HG02981 (cell line): ENCODE measurements at regions not wholly inside any gene's neighbourhood (a gene's known extent, or its start where the extent isn't known, plus 50 kb on each side); places are given as distances from the start of the nearest gene placed in this dataset.
"Not testable (repeated sequence)": the region's sequence is repeated elsewhere in the genome, so short reads cannot be mapped to it uniquely, and the experiment has no call there.

Source experiments
- ATAC-seq: cut with Tn5 transposase; IDR thresholded peaks from one replicate; pipeline ENCODE4 v1.9.1; 2021; ENCODE audit warnings: mild to moderate bottlenecking, moderate library complexity; ENCODE audit not compliant: unreplicated experiment

DNA sequence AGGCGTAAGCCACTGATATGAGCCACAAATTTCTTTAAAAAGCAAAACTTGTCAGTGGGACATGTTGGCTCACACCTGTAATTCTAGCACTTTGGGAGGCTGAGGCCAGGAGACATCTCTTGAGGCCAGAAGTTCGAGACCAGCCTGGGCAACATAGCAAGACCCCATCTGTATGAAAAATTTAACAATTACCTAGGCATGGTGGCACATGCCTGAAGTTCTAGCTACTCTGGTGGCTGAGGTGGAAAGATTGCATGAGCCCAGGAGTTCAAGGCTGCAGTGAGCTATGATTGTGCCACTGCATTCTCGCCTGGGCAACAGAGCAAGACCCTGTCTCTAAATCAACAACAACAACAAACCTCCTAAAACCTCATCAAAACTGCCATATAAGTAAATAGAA lies 147.6 kb upstream of the BARHL2 start:
- no peak for ATAC-seq

DNA sequence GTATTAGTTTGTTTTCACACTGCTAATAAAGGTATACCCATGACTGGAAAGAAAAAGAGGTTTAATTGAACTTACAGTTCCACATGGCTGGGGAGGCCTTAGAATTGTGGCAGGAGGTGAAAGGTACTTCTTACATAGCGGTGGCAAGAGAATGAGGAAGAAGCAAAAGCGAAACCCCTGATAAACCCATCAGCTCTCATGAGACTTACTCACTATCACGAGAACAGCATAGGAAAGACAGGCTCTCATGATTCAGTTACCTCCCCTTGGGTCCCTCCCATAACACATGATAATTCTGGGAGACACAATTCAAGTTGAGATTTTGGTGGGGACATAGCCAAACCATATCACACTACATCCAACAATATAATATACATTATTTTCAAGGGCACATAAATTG lies 145.7 kb upstream of the BARHL2 start:
- no peak for ATAC-seq

- ATAC-seq, result not testable (repeated sequence)
Observed at GRCh38 chr1:90861421-90861820, 144.3 kb upstream of the BARHL2 start.

DNA sequence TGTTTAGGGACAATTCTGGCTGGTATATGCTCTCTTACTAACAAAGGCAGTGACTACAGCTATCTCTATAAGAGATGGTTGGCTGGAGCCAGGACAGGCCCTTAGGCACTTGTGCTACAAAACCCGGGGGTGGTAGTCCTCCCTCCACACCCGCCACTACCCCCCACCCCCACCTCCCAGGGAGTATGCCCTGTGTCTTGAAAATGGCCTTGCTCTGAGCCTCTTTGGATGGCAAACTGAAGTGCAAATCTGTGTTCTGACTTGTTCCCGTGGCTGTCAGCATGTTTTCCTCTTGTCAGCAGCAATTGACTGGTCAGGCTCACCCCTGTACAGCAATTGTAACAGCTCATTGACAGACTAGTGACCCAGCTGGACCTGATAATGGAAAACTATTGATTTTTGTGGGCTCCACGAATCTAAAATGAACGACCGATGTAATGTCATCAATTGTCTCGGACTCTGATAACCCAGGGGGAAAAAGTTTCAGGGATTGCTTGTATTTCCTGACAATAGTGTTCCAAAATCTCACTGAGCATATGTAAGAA lies 139.4 kb upstream of the BARHL2 start:
- ATAC-seq, result no peak

DNA sequence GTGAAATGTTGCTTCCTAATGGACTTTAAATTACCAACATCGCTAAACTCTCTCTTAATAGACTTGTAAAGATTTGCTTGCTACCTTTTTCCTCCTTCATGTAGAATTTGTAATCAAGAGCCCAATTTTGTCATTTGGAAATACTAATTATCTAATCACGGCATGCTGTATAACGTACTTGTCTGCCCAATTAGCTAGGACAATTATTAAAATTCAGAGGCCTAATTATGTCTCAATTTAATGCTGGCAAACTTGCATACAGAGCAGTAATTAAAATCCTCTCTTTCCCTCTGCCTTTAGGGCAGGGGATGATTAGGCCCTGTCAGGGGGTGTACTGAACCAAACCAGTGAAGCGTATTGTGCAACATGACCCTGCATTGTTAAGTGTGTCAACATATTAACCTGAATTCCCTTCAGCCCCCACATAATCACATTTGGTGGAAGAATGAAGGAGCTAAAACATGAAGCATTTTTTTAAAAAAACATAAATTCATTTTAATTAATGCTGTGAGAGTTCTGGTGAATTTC lies 137.4 kb upstream of the BARHL2 start:
- no peak for ATAC-seq

DNA sequence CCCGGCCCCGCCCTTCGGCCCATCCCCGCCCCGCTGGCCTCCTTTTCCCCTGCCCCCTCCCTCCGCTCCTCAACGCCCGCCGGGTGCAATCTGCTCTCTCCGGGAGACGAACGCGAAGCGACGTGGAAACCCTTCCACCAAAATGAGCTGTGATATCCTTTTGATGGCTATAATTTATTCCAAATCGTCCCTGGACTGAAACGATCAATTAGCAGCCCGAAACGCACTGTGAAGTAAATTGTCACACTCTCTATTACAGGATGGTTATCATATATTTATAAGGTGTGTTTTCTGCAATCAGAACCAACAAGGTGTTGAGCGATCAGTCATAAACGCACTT lies 134.6 kb upstream of the BARHL2 start:
- no peak for ATAC-seq

- peak; percentile 99 for ATAC-seq
Observed at GRCh38 chr1:90850898-90851710, 134.0 kb upstream of the BARHL2 start.

- ATAC-seq, result no peak
Observed at GRCh38 chr1:90850181-90850897, 133.2 kb upstream of the BARHL2 start.

GRCh38 chr1:90841473-90841872 lies 124.4 kb upstream of the BARHL2 start:
- no peak for ATAC-seq

DNA sequence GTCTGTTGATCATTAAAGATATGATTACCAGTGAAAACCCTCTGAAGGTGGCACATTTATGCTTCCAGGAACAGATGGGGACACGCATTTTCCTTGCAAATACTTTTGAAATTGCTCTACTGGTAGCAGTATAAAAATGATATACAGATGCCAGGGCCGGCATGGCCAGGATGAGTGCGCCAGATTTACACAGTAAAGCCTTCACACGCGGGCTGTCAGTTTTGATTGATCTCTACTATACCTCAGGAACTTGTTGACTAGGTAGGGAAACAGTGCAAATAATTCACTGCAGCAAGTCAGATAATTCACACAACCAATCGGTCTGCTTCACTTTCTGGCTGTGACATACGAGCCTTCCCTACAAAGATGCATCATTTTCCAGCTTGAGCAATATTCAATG lies 123.2 kb upstream of the BARHL2 start:
- ATAC-seq, result no peak

- ATAC-seq, result no peak
Observed at GRCh38 chr1:90839323-90839722, 122.2 kb upstream of the BARHL2 start.

DNA sequence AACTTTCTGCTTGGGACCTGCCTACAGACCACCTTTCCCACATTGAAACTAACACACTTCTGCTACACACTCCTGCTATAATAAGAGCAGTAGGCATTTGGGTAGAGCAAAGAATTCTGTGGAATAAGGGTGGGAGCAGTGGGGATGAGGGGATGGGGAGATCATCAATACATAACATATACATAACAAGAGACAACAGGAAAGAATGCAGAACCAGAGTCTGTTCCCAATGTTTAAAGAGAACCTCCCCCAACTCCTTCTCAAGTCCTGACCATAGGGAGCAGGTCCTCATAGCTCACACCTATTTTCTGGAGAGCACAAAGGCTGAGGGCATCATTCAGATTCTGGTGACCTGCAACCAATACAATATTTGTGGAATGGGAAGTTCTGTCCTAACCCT lies 121.6 kb upstream of the BARHL2 start:
- ATAC-seq, result no peak

- ATAC-seq, result no peak
Observed at GRCh38 chr1:90837420-90837819, 120.3 kb upstream of the BARHL2 start.

DNA sequence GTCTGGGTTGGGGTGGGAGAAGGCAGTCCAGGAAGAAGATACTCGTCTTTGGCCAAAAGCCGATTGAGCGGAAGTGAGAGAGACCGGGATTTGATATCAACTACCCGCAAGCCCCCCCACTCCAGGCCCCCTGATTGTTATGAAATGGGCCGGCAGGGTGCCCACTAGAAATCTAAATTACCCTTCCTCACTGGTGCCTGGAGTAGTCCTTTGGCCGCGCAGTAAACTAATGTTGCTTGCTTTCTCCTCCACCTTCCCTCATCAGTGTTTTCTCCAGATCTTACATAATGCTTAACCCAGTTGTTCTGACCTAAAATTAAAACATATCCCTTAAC lies 119.2 kb upstream of the BARHL2 start:
- no peak for ATAC-seq

- ATAC-seq, result no peak
Observed at GRCh38 chr1:90835661-90836344, 118.7 kb upstream of the BARHL2 start.

DNA sequence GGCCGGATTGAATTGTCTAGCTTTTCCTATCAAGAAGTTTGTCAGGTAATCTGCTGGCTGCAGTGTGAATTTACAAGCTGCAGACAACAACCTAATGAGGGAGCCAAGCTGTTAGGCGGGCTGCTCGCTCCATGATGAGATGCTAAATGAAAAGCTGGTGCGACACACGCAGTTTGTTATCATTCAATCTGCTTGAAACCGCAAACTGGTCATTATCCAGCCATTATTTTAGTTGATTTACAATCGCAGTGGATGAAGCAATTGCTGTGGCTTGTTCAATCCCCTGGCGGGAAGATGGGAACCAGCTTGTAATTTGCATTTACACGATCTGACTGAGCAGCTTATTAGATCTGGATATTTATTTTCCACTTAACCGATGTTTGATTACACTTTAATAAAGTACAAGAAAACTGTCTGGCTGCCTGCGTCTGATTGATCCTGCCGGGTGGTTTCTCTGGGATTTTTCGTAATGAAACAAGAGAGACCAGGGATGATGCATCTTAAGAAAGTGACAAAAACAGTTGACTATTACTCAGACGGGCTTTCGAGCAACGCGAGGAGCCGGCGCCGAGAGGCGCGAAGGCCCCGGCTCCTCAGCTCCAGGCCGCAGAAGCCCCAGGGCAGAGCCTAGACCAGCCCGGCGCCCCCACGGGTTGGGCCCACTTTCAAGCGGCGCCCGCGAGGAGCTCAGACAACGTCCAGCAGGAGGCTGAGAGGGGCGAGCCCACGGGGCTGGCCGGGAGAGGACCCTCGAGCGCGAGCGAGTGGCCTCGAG lies 118.0 kb upstream of the BARHL2 start:
- no peak for ATAC-seq

- ATAC-seq, result no peak
Observed at GRCh38 chr1:90834354-90834885, 117.3 kb upstream of the BARHL2 start.

- no peak for ATAC-seq
Observed at GRCh38 chr1:90833466-90834110, 116.5 kb upstream of the BARHL2 start.

DNA sequence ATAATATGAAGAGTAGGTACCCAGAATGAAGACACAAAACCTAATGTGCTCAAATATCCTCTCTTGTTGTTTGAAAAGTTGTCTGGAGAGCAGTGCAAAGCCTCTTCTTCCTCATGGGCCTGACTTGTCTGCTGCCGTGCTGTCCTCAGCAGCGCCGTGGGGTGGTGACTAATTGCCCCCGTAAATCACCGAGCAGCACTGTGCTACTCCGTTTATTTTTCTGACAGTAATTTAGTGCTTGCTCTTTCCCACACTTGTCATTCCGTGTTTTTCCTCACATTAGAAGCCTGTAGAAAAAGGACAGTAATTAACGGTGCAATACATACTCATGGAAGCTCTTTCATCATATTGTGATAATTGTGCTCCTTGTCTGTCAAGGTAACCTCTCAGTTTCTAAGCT lies 114.8 kb upstream of the BARHL2 start:
- ATAC-seq, result no peak

DNA sequence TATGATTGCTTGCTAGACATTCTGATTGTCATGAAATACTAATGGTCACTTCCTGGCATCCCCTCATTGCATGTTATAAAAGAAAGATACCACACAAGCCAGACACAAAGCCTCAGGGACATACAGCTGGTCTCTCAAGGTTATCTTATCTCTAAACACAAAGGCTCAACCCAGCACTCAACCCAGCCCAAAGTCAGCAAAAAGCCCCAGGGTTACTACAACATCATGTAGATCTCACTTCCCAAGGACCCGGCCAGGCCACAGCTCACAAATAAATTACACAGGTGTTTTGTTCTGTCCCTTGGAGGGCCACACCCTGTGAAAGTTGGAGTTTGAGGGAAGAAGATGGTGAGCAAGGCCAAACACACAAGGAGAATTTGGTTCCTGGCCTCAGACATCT lies 109.7 kb upstream of the BARHL2 start:
- ATAC-seq, result no peak
